NB4 (cell line): ENCODE measurements at regions not wholly inside any gene's neighbourhood (a gene's known extent, or its start where the extent isn't known, plus 50 kb on each side); places are given as distances from the start of the nearest gene placed in this dataset.

Source experiments
- MAX ChIP-seq: IDR thresholded peaks from 2 replicates; pipeline ENCODE4 v1.6.1; 2011; ENCODE audit warnings: low read depth, low read length
- POLR2A ChIP-seq: IDR thresholded peaks from 2 replicates; pipeline ENCODE4 v1.6.1; 2011; ENCODE audit warnings: mild to moderate bottlenecking; ENCODE audit not compliant: insufficient read length; ENCODE audit errors: extremely low read depth
- TF ChIP-seq, protein P1 (sequence below): IDR thresholded peaks from one replicate; pipeline ENCODE4 v1.5.1; 2012; ENCODE audit warnings: low read depth, low read length

- TF ChIP-seq, protein P1, sequence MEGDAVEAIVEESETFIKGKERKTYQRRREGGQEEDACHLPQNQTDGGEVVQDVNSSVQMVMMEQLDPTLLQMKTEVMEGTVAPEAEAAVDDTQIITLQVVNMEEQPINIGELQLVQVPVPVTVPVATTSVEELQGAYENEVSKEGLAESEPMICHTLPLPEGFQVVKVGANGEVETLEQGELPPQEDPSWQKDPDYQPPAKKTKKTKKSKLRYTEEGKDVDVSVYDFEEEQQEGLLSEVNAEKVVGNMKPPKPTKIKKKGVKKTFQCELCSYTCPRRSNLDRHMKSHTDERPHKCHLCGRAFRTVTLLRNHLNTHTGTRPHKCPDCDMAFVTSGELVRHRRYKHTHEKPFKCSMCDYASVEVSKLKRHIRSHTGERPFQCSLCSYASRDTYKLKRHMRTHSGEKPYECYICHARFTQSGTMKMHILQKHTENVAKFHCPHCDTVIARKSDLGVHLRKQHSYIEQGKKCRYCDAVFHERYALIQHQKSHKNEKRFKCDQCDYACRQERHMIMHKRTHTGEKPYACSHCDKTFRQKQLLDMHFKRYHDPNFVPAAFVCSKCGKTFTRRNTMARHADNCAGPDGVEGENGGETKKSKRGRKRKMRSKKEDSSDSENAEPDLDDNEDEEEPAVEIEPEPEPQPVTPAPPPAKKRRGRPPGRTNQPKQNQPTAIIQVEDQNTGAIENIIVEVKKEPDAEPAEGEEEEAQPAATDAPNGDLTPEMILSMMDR = no peak
- TF ChIP-seq POLR2A (no peak), MAX (no peak)
Measured at GRCh38 chr2:142675398-142675797, 202.1 kb upstream of the KYNU start.
